Activated CD4-positive, alpha-beta memory T cell treated with anti-CD3 and anti-CD28 coated beads for 36 hours (primary cell): ENCODE measurements at regions not wholly inside any gene's neighbourhood (a gene's known extent, or its start where the extent isn't known, plus 50 kb on each side); places are given as distances from the start of the nearest gene placed in this dataset.

Experiments
- CTCF ChIA-PET: fragments of 350-600 bp; sonication (Branson Sonifier 250); formaldehyde crosslinking; loops from one replicate; lab custom pipeline; 2021; ENCODE audit warnings: antibody characterized with exemption, inconsistent platforms; lab: Charles Lee
- POLR2A ChIA-PET: fragments of 350-600 bp; sonication (Branson Sonifier 250); formaldehyde crosslinking; loops from one replicate; lab custom pipeline; 2021; ENCODE audit warnings: antibody characterized with exemption; lab: Charles Lee
- DNase-seq: peaks from one replicate; pipeline ENCODE4 v3.0.0-alpha.2; 2020
- H3K27ac Mint-ChIP-seq: one replicate; pipeline ENCODE4 v1.8.0; 2021; ENCODE audit warnings: mixed read lengths
- H3K27me3 Mint-ChIP-seq: one replicate; pipeline ENCODE4 v1.8.0; 2021; ENCODE audit warnings: mixed read lengths
- H3K36me3 Mint-ChIP-seq: one replicate; pipeline ENCODE4 v1.8.0; 2021; ENCODE audit warnings: mixed read lengths
- H3K4me1 Mint-ChIP-seq: one replicate; pipeline ENCODE4 v1.8.0; 2021; ENCODE audit warnings: low read depth, mixed read lengths
- H3K4me3 Mint-ChIP-seq: one replicate; pipeline ENCODE4 v1.8.0; 2021; ENCODE audit warnings: mild to moderate bottlenecking, mixed read lengths
- H3K9me3 Mint-ChIP-seq: one replicate; pipeline ENCODE4 v1.8.0; 2021; ENCODE audit warnings: mixed read lengths
- intact Hi-C: fragments of 100-400 bp; cut with micrococcal nuclease; formaldehyde crosslinking; loops from one replicate; pipeline ENCODE4 v1.15.1; 2023

GRCh38 chr15:77786956-77787355, 154.2 kb upstream of the LINGO1 start:
- DNase-seq: no peak
- ChIA-PET CTCF (no interaction called here), POLR2A (no interaction called here)
- no peaks in the 10 kb centered on the region for H3K36me3 Mint-ChIP-seq
- H3K9me3 Mint-ChIP-seq: no peaks in the 10 kb centered on the region
- intact Hi-C loops: no loop called here
- H3K27ac Mint-ChIP-seq: no peak overlapping the region
- peaks cover 3% of the 10 kb centered on the region for H3K27me3 Mint-ChIP-seq
- no peaks in the 10 kb centered on the region for H3K4me1 Mint-ChIP-seq
- H3K4me3 Mint-ChIP-seq: no peak overlapping the region

- H3K4me1 Mint-ChIP-seq: no peaks in the 10 kb centered on the region
- DNase-seq: no peak
- H3K4me3 Mint-ChIP-seq: no peak overlapping the region
- no peak overlapping the region for H3K27ac Mint-ChIP-seq
- ChIA-PET POLR2A (no interaction called here), CTCF (no interaction called here)
- intact Hi-C loops: no loop called here
- H3K27me3 Mint-ChIP-seq: peaks cover 3% of the 10 kb centered on the region
- H3K36me3 Mint-ChIP-seq: no peaks in the 10 kb centered on the region
- H3K9me3 Mint-ChIP-seq: no peaks in the 10 kb centered on the region
Observed at GRCh38 chr15:77786181-77786890, 153.6 kb upstream of the LINGO1 start.

GRCh38 chr15:77784361-77785292, 151.9 kb upstream of the LINGO1 start:
- CTCF ChIA-PET: interaction anchor here (0.8 to 2.5 kb wide), 2 partner anchors 148 to 150 kb away, joined by 3 to 10 read pairs; no protein-coding TSS in a partner anchor
- DNase-seq: peak; percentile 49
- H3K27me3 Mint-ChIP-seq: peaks cover 3% of the 10 kb centered on the region

GRCh38 chr15:77783636-77784035, 150.9 kb upstream of the LINGO1 start:
- intact Hi-C loops: no loop called here
- peaks cover 6% of the 10 kb centered on the region for H3K9me3 Mint-ChIP-seq
- no peak overlapping the region for H3K27ac Mint-ChIP-seq
- DNase-seq: no peak
- H3K36me3 Mint-ChIP-seq: no peaks in the 10 kb centered on the region
- no peak overlapping the region for H3K4me3 Mint-ChIP-seq
- no peaks in the 10 kb centered on the region for H3K4me1 Mint-ChIP-seq
- peaks cover 1% of the 10 kb centered on the region for H3K27me3 Mint-ChIP-seq
- POLR2A ChIA-PET: no interaction called here
- CTCF ChIA-PET: interaction anchor here (2.5 kb wide), 1 partner anchor 149 kb away, joined by 10 read pairs; no protein-coding TSS in a partner anchor

More at GRCh38 chr15:77784361-77785292, 151.9 kb upstream of the LINGO1 start:
- Mint-ChIP-seq H3K27ac (no peak overlapping the region), H3K4me1 (no peaks in the 10 kb centered on the region), H3K9me3 (peaks cover 6% of the 10 kb centered on the region), H3K4me3 (no peak overlapping the region), H3K36me3 (no peaks in the 10 kb centered on the region)
- intact Hi-C loops: no loop called here
- POLR2A ChIA-PET: no interaction called here

- POLR2A ChIA-PET: no interaction called here
- H3K27ac Mint-ChIP-seq: no peak overlapping the region
- intact Hi-C loops: no loop called here
- H3K36me3 Mint-ChIP-seq: no peaks in the 10 kb centered on the region
- no peak overlapping the region for H3K4me3 Mint-ChIP-seq
- H3K9me3 Mint-ChIP-seq: peaks cover 6% of the 10 kb centered on the region
- no peaks in the 10 kb centered on the region for H3K4me1 Mint-ChIP-seq
- CTCF ChIA-PET: interaction anchor here (2.5 kb wide), 1 partner anchor 149 kb away, joined by 10 read pairs; no protein-coding TSS in a partner anchor
- DNase-seq: no peak
- peaks cover 1% of the 10 kb centered on the region for H3K27me3 Mint-ChIP-seq
Observed at GRCh38 chr15:77782691-77783090, 150.0 kb upstream of the LINGO1 start.

- H3K27ac Mint-ChIP-seq: no peak overlapping the region
- CTCF ChIA-PET: no interaction called here
Observed at GRCh38 chr15:77781946-77782240, 149.2 kb upstream of the LINGO1 start.

GRCh38 chr15:77781151-77781945, 148.6 kb upstream of the LINGO1 start:
- CTCF ChIA-PET: no interaction called here

More at GRCh38 chr15:77781946-77782240, 149.2 kb upstream of the LINGO1 start:
- H3K4me3 Mint-ChIP-seq: no peak overlapping the region
- H3K36me3 Mint-ChIP-seq: no peaks in the 10 kb centered on the region
- H3K4me1 Mint-ChIP-seq: no peaks in the 10 kb centered on the region
- DNase-seq: no peak
- intact Hi-C loops: no loop called here
- POLR2A ChIA-PET: no interaction called here
- peaks cover 6% of the 10 kb centered on the region for H3K9me3 Mint-ChIP-seq
- H3K27me3 Mint-ChIP-seq: no peaks in the 10 kb centered on the region

GRCh38 chr15:77778802-77779201, 146.1 kb upstream of the LINGO1 start:
- POLR2A ChIA-PET: no interaction called here
- DNase-seq: no peak
- peaks cover 6% of the 10 kb centered on the region for H3K9me3 Mint-ChIP-seq
- H3K27ac Mint-ChIP-seq: no peak overlapping the region
- H3K27me3 Mint-ChIP-seq: no peaks in the 10 kb centered on the region
- no peaks in the 10 kb centered on the region for H3K36me3 Mint-ChIP-seq
- no peaks in the 10 kb centered on the region for H3K4me1 Mint-ChIP-seq
- intact Hi-C loops: no loop called here
- H3K4me3 Mint-ChIP-seq: no peak overlapping the region
- CTCF ChIA-PET: no interaction called here

More at GRCh38 chr15:77781151-77781945, 148.6 kb upstream of the LINGO1 start:
- no peak overlapping the region for H3K27ac Mint-ChIP-seq
- intact Hi-C loops: no loop called here
- H3K9me3 Mint-ChIP-seq: peaks cover 6% of the 10 kb centered on the region
- POLR2A ChIA-PET: no interaction called here
- DNase-seq: no peak
- no peak overlapping the region for H3K4me3 Mint-ChIP-seq
- no peaks in the 10 kb centered on the region for H3K36me3 Mint-ChIP-seq
- no peaks in the 10 kb centered on the region for H3K27me3 Mint-ChIP-seq
- no peaks in the 10 kb centered on the region for H3K4me1 Mint-ChIP-seq

GRCh38 chr15:77775837-77776236, 143.1 kb upstream of the LINGO1 start:
- Mint-ChIP-seq H3K27me3 (no peaks in the 10 kb centered on the region), H3K27ac (no peak overlapping the region), H3K36me3 (no peaks in the 10 kb centered on the region), H3K4me3 (no peak overlapping the region), H3K9me3 (peaks cover 6% of the 10 kb centered on the region), H3K4me1 (no peaks in the 10 kb centered on the region)
- ChIA-PET CTCF (no interaction called here), POLR2A (no interaction called here)
- DNase-seq: no peak
- intact Hi-C loops: no loop called here

- ChIA-PET POLR2A (no interaction called here), CTCF (no interaction called here)
- Mint-ChIP-seq H3K27me3 (no peaks in the 10 kb centered on the region), H3K36me3 (no peaks in the 10 kb centered on the region), H3K4me3 (no peak overlapping the region), H3K9me3 (peaks cover 1% of the 10 kb centered on the region), H3K27ac (no peak overlapping the region), H3K4me1 (no peaks in the 10 kb centered on the region)
- intact Hi-C loops: no loop called here
- DNase-seq: no peak
Observed at GRCh38 chr15:77775373-77775772, 142.7 kb upstream of the LINGO1 start.

GRCh38 chr15:77774350-77774749, 141.6 kb upstream of the LINGO1 start:
- CTCF ChIA-PET: no interaction called here
- no peak overlapping the region for H3K27ac Mint-ChIP-seq
- no peak for DNase-seq
- H3K27me3 Mint-ChIP-seq: no peaks in the 10 kb centered on the region
- no peaks in the 10 kb centered on the region for H3K4me1 Mint-ChIP-seq
- H3K36me3 Mint-ChIP-seq: no peaks in the 10 kb centered on the region
- POLR2A ChIA-PET: no interaction called here
- no peaks in the 10 kb centered on the region for H3K9me3 Mint-ChIP-seq
- no peak overlapping the region for H3K4me3 Mint-ChIP-seq
- intact Hi-C loops: no loop called here

GRCh38 chr15:77773903-77774302, 141.2 kb upstream of the LINGO1 start:
- Mint-ChIP-seq H3K4me3 (no peak overlapping the region), H3K27me3 (no peaks in the 10 kb centered on the region), H3K9me3 (no peaks in the 10 kb centered on the region), H3K27ac (no peak overlapping the region), H3K36me3 (no peaks in the 10 kb centered on the region), H3K4me1 (no peaks in the 10 kb centered on the region)
- no peak for DNase-seq
- intact Hi-C loops: no loop called here
- ChIA-PET POLR2A (no interaction called here), CTCF (no interaction called here)
